LNCAP (cell line): ENCODE measurements at regions not wholly inside any gene's neighbourhood (a gene's known extent, or its start where the extent isn't known, plus 50 kb on each side); places are given as distances from the start of the nearest gene placed in this dataset.

Source experiments
- TF ChIP-seq, protein P1 (sequence below): fragments of 450-650 bp; IDR thresholded peaks from 2 replicates; pipeline ENCODE4 v1.5.1; 2017; ENCODE audit warnings: mild to moderate bottlenecking

GRCh38 chr1:72483846-72484357 is 201.6 kb upstream of the NEGR1 start:
- TF ChIP-seq, protein P1, sequence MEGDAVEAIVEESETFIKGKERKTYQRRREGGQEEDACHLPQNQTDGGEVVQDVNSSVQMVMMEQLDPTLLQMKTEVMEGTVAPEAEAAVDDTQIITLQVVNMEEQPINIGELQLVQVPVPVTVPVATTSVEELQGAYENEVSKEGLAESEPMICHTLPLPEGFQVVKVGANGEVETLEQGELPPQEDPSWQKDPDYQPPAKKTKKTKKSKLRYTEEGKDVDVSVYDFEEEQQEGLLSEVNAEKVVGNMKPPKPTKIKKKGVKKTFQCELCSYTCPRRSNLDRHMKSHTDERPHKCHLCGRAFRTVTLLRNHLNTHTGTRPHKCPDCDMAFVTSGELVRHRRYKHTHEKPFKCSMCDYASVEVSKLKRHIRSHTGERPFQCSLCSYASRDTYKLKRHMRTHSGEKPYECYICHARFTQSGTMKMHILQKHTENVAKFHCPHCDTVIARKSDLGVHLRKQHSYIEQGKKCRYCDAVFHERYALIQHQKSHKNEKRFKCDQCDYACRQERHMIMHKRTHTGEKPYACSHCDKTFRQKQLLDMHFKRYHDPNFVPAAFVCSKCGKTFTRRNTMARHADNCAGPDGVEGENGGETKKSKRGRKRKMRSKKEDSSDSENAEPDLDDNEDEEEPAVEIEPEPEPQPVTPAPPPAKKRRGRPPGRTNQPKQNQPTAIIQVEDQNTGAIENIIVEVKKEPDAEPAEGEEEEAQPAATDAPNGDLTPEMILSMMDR = no peak

GRCh38 chr1:72482736-72483413 is 200.5 kb upstream of the NEGR1 start:
- TF ChIP-seq, protein P1 = no peak

DNA sequence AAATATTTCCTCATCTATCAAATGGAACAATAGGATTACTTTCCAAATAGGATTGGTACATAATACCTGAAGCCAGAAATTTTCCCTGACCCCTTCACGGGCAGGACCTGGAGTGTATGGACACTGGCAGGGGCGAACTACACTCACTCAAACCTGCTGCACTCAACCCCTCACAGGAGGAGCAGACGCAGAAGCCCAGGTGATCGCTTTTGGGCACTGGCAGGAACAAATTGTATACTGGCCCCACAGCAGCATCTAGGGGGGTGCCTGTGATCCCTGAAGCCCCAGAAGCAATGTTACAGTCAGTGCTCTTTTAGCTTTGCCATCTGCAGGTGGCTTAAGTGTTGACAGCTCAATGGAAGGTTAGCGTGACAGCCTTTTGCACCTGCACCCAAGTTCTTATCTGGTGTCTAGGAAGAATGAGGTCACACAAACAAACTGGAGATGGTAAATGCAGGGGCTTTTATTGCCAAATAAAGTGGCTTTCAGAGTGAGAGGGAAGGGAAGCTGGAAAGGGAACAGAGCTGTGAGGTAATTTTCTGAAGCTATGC is 199.2 kb upstream of the NEGR1 start:
- TF ChIP-seq, protein P1 = no peak

- TF ChIP-seq, protein P1 = no peak
Observed at GRCh38 chr1:72466376-72466775, 184.0 kb upstream of the NEGR1 start.

- TF ChIP-seq, protein P1 = no peak
Observed at GRCh38 chr1:72462186-72462905, 180.0 kb upstream of the NEGR1 start.

DNA sequence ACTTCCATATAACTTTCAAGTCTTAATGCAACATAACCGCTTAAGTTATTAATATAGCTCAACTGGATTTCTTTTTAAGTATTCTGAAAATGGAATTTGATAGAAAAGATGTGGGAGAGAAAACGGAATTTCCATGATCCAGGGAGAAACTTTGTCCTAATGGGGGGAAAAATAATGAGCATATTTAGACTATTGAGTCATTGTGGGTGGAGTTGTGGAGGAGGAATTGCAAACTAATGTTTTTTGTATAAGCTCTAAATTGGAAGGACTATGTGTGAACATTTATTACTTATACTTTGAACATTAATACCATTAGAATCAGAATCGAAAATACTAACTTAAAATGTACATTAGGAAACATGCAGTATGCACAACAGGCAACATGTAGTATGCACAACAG is 159.9 kb upstream of the NEGR1 start:
- TF ChIP-seq, protein P1 = no peak

DNA sequence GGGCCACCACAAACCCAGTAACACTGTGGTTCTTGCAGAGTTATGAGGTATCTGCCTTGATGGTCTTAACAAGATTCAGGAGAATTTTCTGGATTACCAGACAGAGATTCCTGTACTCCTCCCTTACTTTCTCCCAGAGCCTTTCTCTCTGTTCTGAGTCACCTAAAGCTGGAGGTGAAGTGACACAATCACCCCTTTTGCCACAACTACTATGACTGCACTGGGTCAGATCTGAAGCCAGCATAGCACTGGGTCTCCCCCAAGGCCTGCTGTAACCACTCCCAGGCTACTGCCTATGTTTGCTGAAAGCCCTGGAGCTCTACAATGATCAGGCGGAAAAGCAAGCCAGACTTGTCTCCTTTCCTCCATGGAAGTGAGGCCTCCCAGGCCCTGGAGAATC is 156.7 kb upstream of the NEGR1 start:
- TF ChIP-seq, protein P1 = no peak
